NB4 (cell line): ENCODE measurements at regions not wholly inside any gene's neighbourhood (a gene's known extent, or its start where the extent isn't known, plus 50 kb on each side); places are given as distances from the start of the nearest gene placed in this dataset.

Source experiments
- MAX ChIP-seq: IDR thresholded peaks from 2 replicates; pipeline ENCODE4 v1.6.1; 2011; ENCODE audit warnings: low read depth, low read length
- TF ChIP-seq, protein P1 (sequence below): IDR thresholded peaks from one replicate; pipeline ENCODE4 v1.5.1; 2012; ENCODE audit warnings: low read depth, low read length

DNA sequence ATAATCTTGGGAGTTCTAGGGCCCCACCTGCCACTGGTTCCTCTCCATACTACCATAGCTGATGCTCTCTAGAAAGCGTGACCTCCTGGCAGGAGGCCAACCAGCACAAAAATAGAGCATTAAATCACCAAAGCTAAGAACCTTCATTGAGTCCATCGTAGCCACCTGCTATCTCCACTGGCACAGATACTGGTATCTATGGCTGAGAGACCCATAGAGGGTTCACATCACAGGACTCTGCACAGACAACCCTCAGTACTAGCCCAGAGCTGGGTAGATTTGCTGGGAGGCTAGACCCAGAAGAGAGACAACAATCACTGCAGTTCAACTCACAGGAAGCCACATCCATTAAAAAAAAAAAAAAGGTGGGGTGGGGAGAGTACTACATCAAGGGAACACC lies 509.1 kb downstream of the DTWD2 start:
- TF ChIP-seq MAX: no peak
- TF ChIP-seq, protein P1, sequence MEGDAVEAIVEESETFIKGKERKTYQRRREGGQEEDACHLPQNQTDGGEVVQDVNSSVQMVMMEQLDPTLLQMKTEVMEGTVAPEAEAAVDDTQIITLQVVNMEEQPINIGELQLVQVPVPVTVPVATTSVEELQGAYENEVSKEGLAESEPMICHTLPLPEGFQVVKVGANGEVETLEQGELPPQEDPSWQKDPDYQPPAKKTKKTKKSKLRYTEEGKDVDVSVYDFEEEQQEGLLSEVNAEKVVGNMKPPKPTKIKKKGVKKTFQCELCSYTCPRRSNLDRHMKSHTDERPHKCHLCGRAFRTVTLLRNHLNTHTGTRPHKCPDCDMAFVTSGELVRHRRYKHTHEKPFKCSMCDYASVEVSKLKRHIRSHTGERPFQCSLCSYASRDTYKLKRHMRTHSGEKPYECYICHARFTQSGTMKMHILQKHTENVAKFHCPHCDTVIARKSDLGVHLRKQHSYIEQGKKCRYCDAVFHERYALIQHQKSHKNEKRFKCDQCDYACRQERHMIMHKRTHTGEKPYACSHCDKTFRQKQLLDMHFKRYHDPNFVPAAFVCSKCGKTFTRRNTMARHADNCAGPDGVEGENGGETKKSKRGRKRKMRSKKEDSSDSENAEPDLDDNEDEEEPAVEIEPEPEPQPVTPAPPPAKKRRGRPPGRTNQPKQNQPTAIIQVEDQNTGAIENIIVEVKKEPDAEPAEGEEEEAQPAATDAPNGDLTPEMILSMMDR: no peak
